ENCODE measurements at regions not wholly inside any gene's neighbourhood (a gene's known extent, or its start where the extent isn't known, plus 50 kb on each side); places are given as distances from the start of the nearest gene placed in this dataset.

GRCh38 chr2:187261705-187262104 lies 186.3 kb downstream of the CALCRL start:
- no peak for TF ChIP-seq CTCF (IDR thresholded peaks at IDR 0.05)

- TF ChIP-seq CTCF (IDR thresholded peaks at IDR 0.05): no peak
These were observed 196.0 kb downstream of the CALCRL start for GRCh38 chr2:187252063-187252462.

- TF ChIP-seq CTCF (IDR thresholded peaks at IDR 0.05): no peak
These were observed 197.9 kb downstream of the CALCRL start for GRCh38 chr2:187250137-187250536.

- no peak for TF ChIP-seq CTCF (IDR thresholded peaks at IDR 0.05)
These were observed 214.2 kb downstream of the CALCRL start for GRCh38 chr2:187233811-187234210.

GRCh38 chr2:187232749-187233148 lies 215.3 kb downstream of the CALCRL start:
- TF ChIP-seq CTCF (IDR thresholded peaks at IDR 0.05): no peak

- TF ChIP-seq CTCF (IDR thresholded peaks at IDR 0.05): no peak
These were observed 218.0 kb downstream of the CALCRL start for GRCh38 chr2:187230088-187230487.

- TF ChIP-seq CTCF (IDR thresholded peaks at IDR 0.05): no peak
These were observed 219.1 kb downstream of the CALCRL start for GRCh38 chr2:187228986-187229385.

- no peak for TF ChIP-seq CTCF (IDR thresholded peaks at IDR 0.05)
These were observed 223.1 kb downstream of the CALCRL start for GRCh38 chr2:187224989-187225388.

Data from LNCAP (cell line).